Ascending aorta (tissue), 2 donors: ENCODE measurements at regions not wholly inside any gene's neighbourhood (a gene's known extent, or its start where the extent isn't known, plus 50 kb on each side); places are given as distances from the start of the nearest gene placed in this dataset.

Source experiments
- DNase-seq, 2 donors: peaks; one replicate each; pipeline ENCODE4 v3.0.0-alpha.2; 2019; ENCODE audit warnings: low spot score in 2 of 2
- H3K27ac ChIP-seq, 2 donors: fragments of 200-600 bp; sonication (generic); one replicate each; pipeline ENCODE4 v1.5.1; 2016 to 2017; ENCODE audit warnings: mild to moderate bottlenecking in 1 of 2
- H3K27me3 ChIP-seq: fragments of 200-600 bp; sonication (generic); one replicate; pipeline ENCODE4 v1.5.1; 2017
- H3K36me3 ChIP-seq, 2 donors: fragments of 200-600 bp; sonication (generic); one replicate each; pipeline ENCODE4 v1.5.1; 2016
- H3K4me1 ChIP-seq, 2 donors: fragments of 200-600 bp; sonication (generic); one replicate each; pipeline ENCODE4 v1.5.1; 2016 to 2017; ENCODE audit warnings: mild to moderate bottlenecking in 1 of 2
- H3K4me3 ChIP-seq, 2 donors: fragments of 200-600 bp; sonication (generic); one replicate each; pipeline ENCODE4 v1.5.1; 2016 to 2017; ENCODE audit warnings: mild to moderate bottlenecking in 1 of 2
- H3K9me3 ChIP-seq, 2 donors: fragments of 200-600 bp; sonication (generic); one replicate each; pipeline ENCODE4 v1.5.1; 2016
- intact Hi-C: fragments of 100-400 bp; cut with DNase I; formaldehyde crosslinking; loops from one replicate; pipeline ENCODE4 v1.15.1; 2023
- TF ChIP-seq, protein P1 (sequence below), 3 experiments: fragments of 200-600 bp in 2 of 3; fragments of 450-650 bp in 1 of 3; sonication (generic) in 2 of 3; IDR thresholded peaks; one replicate each; pipeline ENCODE4 v1.5.1; 2016 to 2019; ENCODE audit warnings: antibody characterized with exemption in 3 of 3, mild to moderate bottlenecking in 1 of 3, moderate library complexity in 1 of 3

DNA sequence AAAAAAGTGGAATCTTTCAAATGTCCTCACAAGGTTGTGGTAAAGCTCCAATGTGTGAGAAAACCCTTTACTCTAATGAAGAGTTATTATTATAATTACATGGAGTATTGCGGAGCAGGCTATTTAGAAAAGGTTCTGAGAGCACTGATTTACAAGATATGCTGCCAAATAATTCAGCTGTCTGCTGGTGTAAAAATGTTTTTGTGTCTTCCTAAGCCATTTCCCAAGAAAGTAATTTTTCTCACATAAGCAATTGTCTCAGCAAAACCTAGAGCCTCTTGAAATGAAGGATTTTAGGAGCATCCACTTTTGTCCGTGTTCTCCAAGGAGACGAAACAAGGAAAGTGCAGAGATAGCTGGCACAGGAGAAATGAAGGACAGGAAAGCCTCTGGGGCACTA, 229.6 kb upstream of the STARD13 start:
- Histone ChIP-seq H3K4me3 (no peak overlapping the region), H3K9me3 (no peaks in the 10 kb centered on the region), H3K27me3 (no peaks in the 10 kb centered on the region), H3K27ac (no peak overlapping the region), H3K36me3 (no peaks in the 10 kb centered on the region), H3K4me1 (peaks cover 0 to 10% of the 10 kb centered on the region in 2 donors)
- intact Hi-C loops, result no loop called here
- DNase-seq, result no peak
- TF ChIP-seq, protein P1, sequence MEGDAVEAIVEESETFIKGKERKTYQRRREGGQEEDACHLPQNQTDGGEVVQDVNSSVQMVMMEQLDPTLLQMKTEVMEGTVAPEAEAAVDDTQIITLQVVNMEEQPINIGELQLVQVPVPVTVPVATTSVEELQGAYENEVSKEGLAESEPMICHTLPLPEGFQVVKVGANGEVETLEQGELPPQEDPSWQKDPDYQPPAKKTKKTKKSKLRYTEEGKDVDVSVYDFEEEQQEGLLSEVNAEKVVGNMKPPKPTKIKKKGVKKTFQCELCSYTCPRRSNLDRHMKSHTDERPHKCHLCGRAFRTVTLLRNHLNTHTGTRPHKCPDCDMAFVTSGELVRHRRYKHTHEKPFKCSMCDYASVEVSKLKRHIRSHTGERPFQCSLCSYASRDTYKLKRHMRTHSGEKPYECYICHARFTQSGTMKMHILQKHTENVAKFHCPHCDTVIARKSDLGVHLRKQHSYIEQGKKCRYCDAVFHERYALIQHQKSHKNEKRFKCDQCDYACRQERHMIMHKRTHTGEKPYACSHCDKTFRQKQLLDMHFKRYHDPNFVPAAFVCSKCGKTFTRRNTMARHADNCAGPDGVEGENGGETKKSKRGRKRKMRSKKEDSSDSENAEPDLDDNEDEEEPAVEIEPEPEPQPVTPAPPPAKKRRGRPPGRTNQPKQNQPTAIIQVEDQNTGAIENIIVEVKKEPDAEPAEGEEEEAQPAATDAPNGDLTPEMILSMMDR (IDR thresholded peaks at IDR 0.05), result no peak

DNA sequence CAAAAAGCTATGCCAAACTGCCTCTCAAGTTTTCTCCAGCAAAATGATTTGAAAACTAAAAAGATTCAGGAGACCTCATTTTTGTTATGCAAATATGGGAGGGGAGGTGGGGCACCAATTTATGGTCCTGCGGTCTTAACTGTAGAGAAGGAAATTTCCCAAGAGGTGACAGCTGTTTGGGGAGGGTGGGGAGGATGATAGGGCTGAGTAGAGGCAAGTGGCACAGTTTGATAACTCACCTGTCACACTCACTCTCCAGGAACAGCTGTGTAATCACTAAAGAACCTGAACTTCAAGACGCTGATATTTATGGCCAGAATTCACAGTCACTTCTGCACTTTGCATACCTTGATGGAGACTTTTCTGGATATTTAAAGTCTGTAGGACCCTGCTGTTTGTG, 232.9 kb upstream of the STARD13 start:
- intact Hi-C loops, result no loop called here
- peaks cover 0 to 10% of the 10 kb centered on the region in 2 donors for H3K4me1 ChIP-seq
- no peaks in the 10 kb centered on the region for H3K9me3 ChIP-seq
- TF ChIP-seq, protein P1 (IDR thresholded peaks at IDR 0.05), result no peak
- no peak overlapping the region for H3K4me3 ChIP-seq
- DNase-seq, result no peak
- no peaks in the 10 kb centered on the region for H3K27me3 ChIP-seq
- H3K36me3 ChIP-seq, result no peaks in the 10 kb centered on the region
- no peak overlapping the region for H3K27ac ChIP-seq

DNA sequence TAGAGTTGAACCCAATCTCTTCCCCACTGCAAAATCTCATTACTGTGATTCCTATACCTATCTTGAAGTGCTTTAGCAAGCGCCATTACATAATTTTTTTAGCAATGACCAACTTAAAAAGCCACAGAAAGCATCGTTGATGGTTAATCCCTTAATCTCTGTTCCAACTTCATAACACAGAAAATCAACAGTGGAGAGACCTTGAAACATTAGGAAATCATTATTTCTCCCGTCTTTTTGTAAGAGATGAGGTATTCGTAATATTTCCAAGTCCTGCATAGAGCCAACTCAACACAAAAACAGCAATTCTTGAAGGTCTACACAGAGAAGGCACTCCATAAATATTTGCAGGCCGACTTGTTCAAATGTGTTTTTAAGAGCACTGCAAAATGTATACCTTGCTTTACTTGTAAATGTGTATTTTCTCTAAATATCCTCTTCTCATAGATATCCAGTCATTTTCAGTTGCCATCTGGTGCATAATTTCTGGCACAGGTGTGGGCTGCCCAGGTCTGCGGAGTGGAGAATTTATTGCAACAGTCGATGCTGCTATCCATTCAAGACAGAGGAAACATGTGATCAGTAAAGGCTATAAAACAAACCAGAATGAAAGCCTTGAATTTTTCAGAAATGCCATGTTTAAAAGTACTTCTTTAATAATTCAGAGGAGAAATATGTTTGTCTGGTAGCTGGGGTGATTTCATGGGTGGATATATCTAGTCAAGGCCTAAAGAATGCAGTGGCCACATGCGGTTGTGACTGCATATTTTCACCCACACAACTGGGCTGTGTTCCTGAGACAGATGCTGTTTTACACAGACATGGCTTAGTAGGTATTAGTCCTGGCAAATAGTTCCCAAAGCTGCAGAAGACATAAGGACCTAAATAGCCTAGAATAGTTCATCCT, 234.3 kb upstream of the STARD13 start:
- H3K4me3 ChIP-seq, result no peak overlapping the region
- TF ChIP-seq, protein P1 (IDR thresholded peaks at IDR 0.05), result no peak
- intact Hi-C loops, result no loop called here
- no peaks in the 10 kb centered on the region for H3K36me3 ChIP-seq
- DNase-seq, result no peak
- peaks cover 0 to 17% of the 10 kb centered on the region in 2 donors for H3K4me1 ChIP-seq
- peak overlapping the region; percentile 34 to 48 for H3K27ac ChIP-seq
- no peaks in the 10 kb centered on the region for H3K9me3 ChIP-seq
- H3K27me3 ChIP-seq, result no peaks in the 10 kb centered on the region

DNA sequence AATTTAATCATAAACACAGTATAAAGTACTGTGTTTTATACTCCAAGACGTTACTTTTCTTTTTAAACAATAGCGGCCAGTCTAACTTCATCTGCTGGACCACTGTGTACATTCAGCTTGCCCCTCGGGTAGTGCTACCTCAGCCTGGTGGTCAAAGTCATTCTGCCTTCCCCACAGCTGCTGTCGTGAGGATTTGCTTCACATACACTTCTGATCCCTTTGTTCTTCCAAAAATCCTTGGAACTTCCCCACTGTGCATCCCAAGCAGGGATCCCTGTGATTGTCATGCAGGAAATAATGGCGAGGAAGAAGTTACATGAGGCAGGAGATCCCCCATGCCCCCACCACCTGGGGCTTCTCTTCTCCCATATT, 234.9 kb upstream of the STARD13 start:
- intact Hi-C loops, result no loop called here
- TF ChIP-seq, protein P1 (IDR thresholded peaks at IDR 0.05), result no peak
- DNase-seq, result no peak
- H3K4me3 ChIP-seq, result no peak overlapping the region
- peaks cover 0 to 22% of the 10 kb centered on the region in 2 donors for H3K4me1 ChIP-seq
- no peaks in the 10 kb centered on the region for H3K9me3 ChIP-seq
- H3K27ac ChIP-seq, result peak overlapping the region; percentile 34 to 48
- no peaks in the 10 kb centered on the region for H3K36me3 ChIP-seq
- H3K27me3 ChIP-seq, result no peaks in the 10 kb centered on the region

DNA sequence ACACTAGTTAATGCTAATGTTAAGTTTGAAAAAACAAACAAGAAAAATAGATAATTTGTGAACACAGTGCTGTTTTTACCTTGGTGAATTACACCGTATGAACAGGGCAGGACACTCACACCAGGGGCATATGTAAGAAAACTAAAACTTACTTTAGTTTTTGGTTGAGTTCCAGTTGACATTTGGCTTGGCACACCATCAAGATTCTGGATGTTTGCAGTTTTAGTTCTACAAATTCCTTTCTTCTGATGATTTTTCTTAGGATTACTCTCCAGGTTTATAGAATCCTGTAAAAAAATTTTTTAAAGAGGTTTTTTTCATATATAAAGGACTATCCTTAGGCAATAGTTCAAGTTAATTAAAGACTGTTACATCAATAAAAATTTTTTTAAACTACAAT, 238.5 kb upstream of the STARD13 start:
- no peak for DNase-seq
- peak overlapping the region; percentile 33 to 68 for H3K27ac ChIP-seq
- no peak overlapping the region for H3K4me3 ChIP-seq
- intact Hi-C loops, result no loop called here
- H3K36me3 ChIP-seq, result no peaks in the 10 kb centered on the region
- H3K4me1 ChIP-seq, result peaks cover 5 to 24% of the 10 kb centered on the region in 2 donors
- no peaks in the 10 kb centered on the region for H3K9me3 ChIP-seq
- TF ChIP-seq, protein P1 (IDR thresholded peaks at IDR 0.05), result no peak
- no peaks in the 10 kb centered on the region for H3K27me3 ChIP-seq
